Suprapubic skin (tissue), 4 donors: ENCODE measurements at regions not wholly inside any gene's neighbourhood (a gene's known extent, or its start where the extent isn't known, plus 50 kb on each side); places are given as distances from the start of the nearest gene placed in this dataset.

Experiments
- EP300 ChIP-seq: sonication (generic); formaldehyde crosslinking; IDR thresholded peaks from one replicate; pipeline ENCODE4 v1.6.1; 2017; ENCODE audit warnings: antibody characterized with exemption
- POLR2A ChIP-seq, 2 donors: fragments of 450-650 bp; IDR thresholded peaks; one replicate each; pipeline ENCODE4 v1.6.1; 2017; ENCODE audit warnings: antibody characterized with exemption in 2 of 2, mild to moderate bottlenecking in 2 of 2, moderate library complexity in 2 of 2
- POLR2AphosphoS5 ChIP-seq, 3 donors: sonication (generic); formaldehyde crosslinking; IDR thresholded peaks; one replicate each; pipeline ENCODE4 v1.6.1; 2017; ENCODE audit warnings: antibody characterized with exemption in 3 of 3
- TF ChIP-seq, protein P1 (sequence below), 2 donors: fragments of 200-600 bp in 1 of 2; fragments of 450-650 bp in 1 of 2; sonication (generic) in 1 of 2; IDR thresholded peaks; one replicate each; pipeline ENCODE4 v1.5.1; 2016 to 2019; ENCODE audit warnings: antibody characterized with exemption in 2 of 2, mild to moderate bottlenecking in 1 of 2, moderate library complexity in 1 of 2

DNA sequence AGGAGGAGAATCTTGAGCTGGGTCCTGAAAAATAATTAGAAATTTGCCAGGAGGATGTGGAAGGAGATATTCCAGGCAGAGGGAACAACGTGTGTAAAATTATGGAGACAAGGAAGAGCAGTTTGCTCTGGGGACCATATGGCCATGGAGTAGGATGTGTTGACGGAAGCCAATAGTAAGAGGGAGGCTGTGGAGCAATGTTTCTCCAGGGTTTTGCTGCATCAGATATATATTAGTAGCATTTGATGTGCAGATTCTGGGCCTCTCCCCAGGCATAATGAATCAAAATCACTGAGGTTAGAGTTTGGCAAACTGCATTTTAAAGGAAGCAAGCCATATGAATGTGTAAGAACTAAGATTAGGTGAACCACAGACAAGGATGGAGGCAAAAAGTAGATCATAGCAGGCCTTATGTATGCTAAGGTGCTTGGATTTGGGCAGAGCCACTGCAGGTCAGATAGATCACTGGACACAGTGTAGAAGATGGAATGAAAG, 192.9 kb upstream of the IL12A start:
- TF ChIP-seq, protein P1, sequence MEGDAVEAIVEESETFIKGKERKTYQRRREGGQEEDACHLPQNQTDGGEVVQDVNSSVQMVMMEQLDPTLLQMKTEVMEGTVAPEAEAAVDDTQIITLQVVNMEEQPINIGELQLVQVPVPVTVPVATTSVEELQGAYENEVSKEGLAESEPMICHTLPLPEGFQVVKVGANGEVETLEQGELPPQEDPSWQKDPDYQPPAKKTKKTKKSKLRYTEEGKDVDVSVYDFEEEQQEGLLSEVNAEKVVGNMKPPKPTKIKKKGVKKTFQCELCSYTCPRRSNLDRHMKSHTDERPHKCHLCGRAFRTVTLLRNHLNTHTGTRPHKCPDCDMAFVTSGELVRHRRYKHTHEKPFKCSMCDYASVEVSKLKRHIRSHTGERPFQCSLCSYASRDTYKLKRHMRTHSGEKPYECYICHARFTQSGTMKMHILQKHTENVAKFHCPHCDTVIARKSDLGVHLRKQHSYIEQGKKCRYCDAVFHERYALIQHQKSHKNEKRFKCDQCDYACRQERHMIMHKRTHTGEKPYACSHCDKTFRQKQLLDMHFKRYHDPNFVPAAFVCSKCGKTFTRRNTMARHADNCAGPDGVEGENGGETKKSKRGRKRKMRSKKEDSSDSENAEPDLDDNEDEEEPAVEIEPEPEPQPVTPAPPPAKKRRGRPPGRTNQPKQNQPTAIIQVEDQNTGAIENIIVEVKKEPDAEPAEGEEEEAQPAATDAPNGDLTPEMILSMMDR (IDR thresholded peaks at IDR 0.05): no peak
- TF ChIP-seq POLR2AphosphoS5 (IDR thresholded peaks at IDR 0.05): no peak
- TF ChIP-seq POLR2A (IDR thresholded peaks at IDR 0.05): no peak
- TF ChIP-seq EP300: no peak
